Cardiac muscle cell (in vitro differentiated cells and primary cell): ENCODE measurements at regions not wholly inside any gene's neighbourhood (a gene's known extent, or its start where the extent isn't known, plus 50 kb on each side); places are given as distances from the start of the nearest gene placed in this dataset.

Experiments
- DNase-seq, 2 donors: peaks; one replicate each; pipeline versions ENCODE4 v3.0.0 to v3.0.0-alpha.2; 2010 to 2017; ENCODE audit warnings: low read depth in 1 of 2, low spot score in 1 of 2
- H3K27ac ChIP-seq: fragments of 200-600 bp; sonication (generic); 2 replicates; pipeline ENCODE4 v1.5.1; 2016
- H3K27me3 ChIP-seq: fragments of 200-600 bp; sonication (generic); 2 replicates; pipeline ENCODE4 v1.6.0; 2016; ENCODE audit warnings: control low read depth
- H3K36me3 ChIP-seq: fragments of 200-600 bp; sonication (generic); 2 replicates; pipeline ENCODE4 v1.5.1; 2016; ENCODE audit warnings: control low read depth
- H3K4me1 ChIP-seq: fragments of 200-600 bp; sonication (generic); 2 replicates; pipeline ENCODE4 v1.8.1; 2017; ENCODE audit warnings: low read depth, mild to moderate bottlenecking, mixed run types
- H3K4me3 ChIP-seq: fragments of 200-600 bp; sonication (generic); 2 replicates; pipeline ENCODE4 v1.5.1; 2016; ENCODE audit warnings: mild to moderate bottlenecking
- H3K9me3 ChIP-seq: fragments of 200-600 bp; sonication (generic); 2 replicates; pipeline ENCODE4 v1.5.1; 2017; ENCODE audit warnings: low read depth, mild to moderate bottlenecking, control low read depth
- CTCF ChIP-seq: IDR thresholded peaks from 2 replicates; pipeline ENCODE4 v1.5.1; 2012; ENCODE audit warnings: low read depth, mild to moderate bottlenecking, low read length

DNA sequence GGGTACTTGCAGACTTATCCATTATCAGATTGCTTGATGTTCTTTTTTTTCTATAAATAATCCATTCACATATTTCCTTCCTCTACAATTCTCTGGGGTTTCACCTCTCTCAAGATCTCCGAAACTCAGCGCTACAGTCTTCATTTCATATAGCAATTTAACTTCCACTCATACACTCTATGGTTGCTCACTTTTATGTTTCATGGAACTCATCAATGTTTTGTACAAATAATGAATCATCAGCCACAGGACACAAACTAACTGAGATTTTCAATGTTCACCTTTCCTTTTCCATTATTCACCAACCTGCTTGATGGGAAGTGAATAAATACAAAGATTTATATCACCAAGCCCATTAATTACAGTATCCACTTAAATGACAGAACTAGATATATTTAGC lies 534.7 kb downstream of the LRFN5 start:
- H3K9me3 ChIP-seq = no peaks in the 10 kb centered on the region
- no peak overlapping the region for H3K27ac ChIP-seq
- H3K4me3 ChIP-seq = no peak overlapping the region
- DNase-seq = no peak
- H3K4me1 ChIP-seq = no peaks in the 10 kb centered on the region
- H3K36me3 ChIP-seq = no peaks in the 10 kb centered on the region
- no peaks in the 10 kb centered on the region for H3K27me3 ChIP-seq
- no peak for TF ChIP-seq CTCF

GRCh38 chr14:42140831-42141279 lies 534.2 kb downstream of the LRFN5 start:
- peak in 1 of 2 donors; percentile 4 for DNase-seq
- no peaks in the 10 kb centered on the region for H3K4me1 ChIP-seq
- H3K27me3 ChIP-seq = no peaks in the 10 kb centered on the region
- no peaks in the 10 kb centered on the region for H3K36me3 ChIP-seq
- no peak for TF ChIP-seq CTCF
- no peak overlapping the region for H3K4me3 ChIP-seq
- H3K27ac ChIP-seq = no peak overlapping the region
- no peaks in the 10 kb centered on the region for H3K9me3 ChIP-seq

DNA sequence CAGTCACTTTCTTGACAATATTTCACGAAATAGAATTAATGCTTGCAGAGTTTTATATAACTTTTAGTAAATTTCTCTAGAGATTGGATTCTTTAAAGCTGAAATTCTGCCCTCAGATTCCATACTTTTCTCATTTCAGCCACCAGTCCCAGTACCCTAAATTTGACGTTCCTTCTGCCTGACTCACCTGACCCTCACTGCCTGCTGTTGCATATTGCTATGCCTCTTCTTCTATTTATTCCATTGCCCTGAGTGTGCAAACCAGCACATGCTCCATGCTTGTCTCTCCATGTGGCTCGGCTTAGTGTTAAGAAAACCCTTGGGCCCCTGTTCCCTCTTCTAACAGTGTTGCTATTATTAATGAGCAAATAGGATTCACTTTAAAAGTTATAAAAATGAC lies 533.3 kb downstream of the LRFN5 start:
- H3K9me3 ChIP-seq = no peaks in the 10 kb centered on the region

DNA sequence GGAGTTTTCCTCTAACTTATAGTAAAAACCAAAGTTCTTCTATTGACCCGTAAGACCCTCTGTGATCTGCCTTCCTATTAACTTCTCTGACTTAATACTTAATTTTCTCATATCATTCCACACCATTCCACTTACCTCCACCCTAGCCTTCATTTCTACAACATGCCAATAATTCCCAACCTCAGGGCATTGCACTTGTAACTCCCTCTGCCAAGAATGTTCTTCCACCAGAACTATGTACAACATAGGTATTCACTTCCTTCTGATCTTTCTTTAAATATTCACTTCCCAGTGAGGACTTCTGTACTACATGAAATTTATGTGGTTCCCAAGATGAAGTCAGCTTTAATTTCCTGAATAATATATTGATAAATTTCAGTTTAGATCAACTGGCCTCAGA lies 531.7 kb downstream of the LRFN5 start:
- H3K27me3 ChIP-seq = no peaks in the 10 kb centered on the region
- DNase-seq = no peak
- no peaks in the 10 kb centered on the region for H3K9me3 ChIP-seq
- H3K36me3 ChIP-seq = no peaks in the 10 kb centered on the region
- no peak for TF ChIP-seq CTCF
- no peak overlapping the region for H3K4me3 ChIP-seq
- H3K4me1 ChIP-seq = no peaks in the 10 kb centered on the region
- H3K27ac ChIP-seq = no peak overlapping the region

More for the DNA sequence above, 533.3 kb downstream of the LRFN5 start:
- H3K4me3 ChIP-seq = no peak overlapping the region
- H3K27me3 ChIP-seq = no peaks in the 10 kb centered on the region
- DNase-seq = no peak
- H3K36me3 ChIP-seq = no peaks in the 10 kb centered on the region
- H3K4me1 ChIP-seq = no peaks in the 10 kb centered on the region
- H3K27ac ChIP-seq = no peak overlapping the region
- no peak for TF ChIP-seq CTCF

DNA sequence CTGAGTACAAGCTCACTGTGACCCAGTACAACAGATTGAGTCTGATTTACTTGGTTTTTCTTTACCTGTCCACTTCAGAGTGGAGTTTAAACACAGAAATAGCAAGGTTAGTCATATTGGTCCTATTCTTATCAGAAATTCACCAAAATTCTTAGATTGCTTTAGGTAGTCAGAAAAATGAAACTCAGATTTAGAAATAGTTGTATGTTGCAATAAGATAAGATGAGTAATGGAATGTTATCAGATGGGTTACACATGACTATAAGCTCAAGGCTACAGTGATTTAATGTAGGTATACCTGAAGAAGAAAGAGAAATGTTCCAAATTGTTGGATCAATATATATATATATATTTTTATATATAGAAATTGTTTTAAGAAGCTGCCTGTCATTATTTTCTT lies 524.1 kb downstream of the LRFN5 start:
- DNase-seq = no peak
- TF ChIP-seq CTCF = no peak
- H3K4me3 ChIP-seq = no peak overlapping the region
- no peaks in the 10 kb centered on the region for H3K4me1 ChIP-seq
- no peak overlapping the region for H3K27ac ChIP-seq
- H3K36me3 ChIP-seq = no peaks in the 10 kb centered on the region
- H3K9me3 ChIP-seq = no peaks in the 10 kb centered on the region
- H3K27me3 ChIP-seq = no peaks in the 10 kb centered on the region

DNA sequence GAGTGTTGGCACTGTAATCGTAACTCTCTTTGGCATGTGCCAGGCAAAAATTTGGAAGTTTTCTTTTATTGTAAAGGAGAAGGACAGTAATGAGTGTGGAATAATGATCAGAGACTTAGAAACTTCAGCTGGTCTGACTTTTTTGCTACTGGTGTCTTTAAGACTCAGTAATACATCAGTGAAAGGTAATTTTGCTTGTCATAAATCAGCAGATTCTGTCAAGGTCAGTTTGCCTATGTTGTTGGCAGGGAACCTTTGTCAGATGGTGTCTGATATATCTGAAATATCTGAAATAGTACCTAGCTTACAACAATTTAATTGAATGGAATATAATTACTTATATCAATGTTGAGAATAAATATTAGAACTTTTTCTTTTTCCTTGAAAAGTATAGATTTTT lies 516.9 kb downstream of the LRFN5 start:
- Histone ChIP-seq H3K4me1 (no peaks in the 10 kb centered on the region), H3K27ac (no peak overlapping the region), H3K36me3 (no peaks in the 10 kb centered on the region), H3K9me3 (no peaks in the 10 kb centered on the region), H3K4me3 (no peak overlapping the region), H3K27me3 (no peaks in the 10 kb centered on the region)
- TF ChIP-seq CTCF = no peak
- no peak for DNase-seq
